Effector memory CD4-positive, alpha-beta T cell (primary cell): ENCODE measurements at regions not wholly inside any gene's neighbourhood (a gene's known extent, or its start where the extent isn't known, plus 50 kb on each side); places are given as distances from the start of the nearest gene placed in this dataset.

Source experiments
- DNase-seq, 3 donors: peaks; one replicate each; pipeline ENCODE4 v3.0.0-alpha.2; 2020
- H3K27ac ChIP-seq: 2 replicates; pipeline ENCODE4 v1.7.0; 2013; ENCODE audit warnings: mild to moderate bottlenecking, low read length, moderate library complexity; ENCODE audit not compliant: insufficient read depth, poor library complexity, severe bottlenecking
- H3K27me3 ChIP-seq: replicated peaks from 2 replicates; pipeline ENCODE4 v1.7.0; 2013; ENCODE audit warnings: mild to moderate bottlenecking, low read length; ENCODE audit not compliant: insufficient read depth, control insufficient read depth, poor library complexity, severe bottlenecking
- H3K36me3 ChIP-seq: 2 replicates; pipeline ENCODE4 v1.7.0; 2013; ENCODE audit warnings: mild to moderate bottlenecking, low read length, moderate library complexity; ENCODE audit not compliant: control insufficient read depth, insufficient read depth
- H3K4me1 ChIP-seq: 2 replicates; pipeline ENCODE4 v1.7.0; 2013; ENCODE audit warnings: low read length, mild to moderate bottlenecking; ENCODE audit not compliant: control insufficient read depth, insufficient read depth, poor library complexity, severe bottlenecking
- H3K4me3 ChIP-seq: 2 replicates; pipeline ENCODE4 v1.7.0; 2013; ENCODE audit warnings: low read length, low read depth, mild to moderate bottlenecking; ENCODE audit not compliant: insufficient read depth, poor library complexity, severe bottlenecking
- H3K9me3 ChIP-seq: 2 replicates; pipeline ENCODE4 v1.7.0; 2013; ENCODE audit warnings: mild to moderate bottlenecking, low read length, moderate library complexity; ENCODE audit not compliant: control insufficient read depth

DNA sequence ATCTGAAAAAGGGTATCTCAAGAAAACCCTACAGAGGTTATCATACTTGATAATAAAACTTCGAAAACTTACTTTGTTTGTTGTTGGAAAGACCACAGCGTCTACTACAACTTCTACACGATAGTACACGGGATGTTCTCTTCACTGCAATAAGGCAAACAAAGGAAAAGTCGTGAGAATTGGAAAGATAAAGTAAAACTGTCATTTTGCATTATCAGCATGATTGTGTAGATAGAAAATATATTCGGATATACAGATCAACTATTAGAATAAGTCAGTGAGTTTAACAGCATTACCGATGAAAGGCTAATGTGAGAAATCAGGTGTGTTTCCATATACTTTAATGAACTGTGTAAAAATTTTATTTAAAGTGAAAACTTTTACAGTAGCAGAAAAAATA lies 287.4 kb downstream of the KLF6 start:
- no peak overlapping the region for H3K27ac ChIP-seq
- DNase-seq: no peak
- no peaks in the 10 kb centered on the region for H3K4me1 ChIP-seq
- H3K4me3 ChIP-seq: no peak overlapping the region
- H3K36me3 ChIP-seq: no peaks in the 10 kb centered on the region
- H3K27me3 ChIP-seq: no peaks in the 10 kb centered on the region
- no peaks in the 10 kb centered on the region for H3K9me3 ChIP-seq

- H3K36me3 ChIP-seq: no peaks in the 10 kb centered on the region
- no peak for DNase-seq
- H3K27ac ChIP-seq: no peak overlapping the region
- no peaks in the 10 kb centered on the region for H3K4me1 ChIP-seq
- no peaks in the 10 kb centered on the region for H3K9me3 ChIP-seq
- H3K4me3 ChIP-seq: no peak overlapping the region
- no peaks in the 10 kb centered on the region for H3K27me3 ChIP-seq
Observed at GRCh38 chr10:3496138-3496537, 288.9 kb downstream of the KLF6 start.

DNA sequence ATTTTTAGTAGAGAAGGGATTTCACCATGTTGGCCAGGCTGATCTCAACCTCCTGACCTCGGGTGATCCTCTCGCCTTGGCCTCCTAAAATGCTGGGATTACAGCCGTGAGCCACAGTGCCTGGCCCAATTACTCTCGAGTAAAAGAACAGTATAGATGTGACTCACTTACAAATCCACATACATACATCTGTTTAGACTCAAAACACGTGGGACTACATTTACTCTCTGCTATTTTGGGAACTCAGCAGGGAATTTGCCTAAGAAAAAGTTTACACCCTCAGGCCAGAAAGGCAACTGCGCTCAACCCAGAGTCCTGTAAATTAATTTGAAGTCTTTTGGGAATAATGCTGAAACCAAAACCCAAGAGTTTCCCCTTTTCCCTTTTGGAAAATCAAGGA lies 289.7 kb downstream of the KLF6 start:
- no peak overlapping the region for H3K27ac ChIP-seq
- H3K27me3 ChIP-seq: no peaks in the 10 kb centered on the region
- no peak overlapping the region for H3K4me3 ChIP-seq
- H3K36me3 ChIP-seq: no peaks in the 10 kb centered on the region
- no peaks in the 10 kb centered on the region for H3K4me1 ChIP-seq
- no peak for DNase-seq
- H3K9me3 ChIP-seq: no peaks in the 10 kb centered on the region

GRCh38 chr10:3494838-3495230 lies 290.2 kb downstream of the KLF6 start:
- Histone ChIP-seq H3K36me3 (no peaks in the 10 kb centered on the region), H3K4me3 (no peak overlapping the region), H3K4me1 (no peaks in the 10 kb centered on the region), H3K27ac (no peak overlapping the region), H3K9me3 (no peaks in the 10 kb centered on the region), H3K27me3 (no peaks in the 10 kb centered on the region)
- no peak for DNase-seq

- no peak for DNase-seq
- Histone ChIP-seq H3K4me3 (no peak overlapping the region), H3K9me3 (no peaks in the 10 kb centered on the region), H3K27me3 (no peaks in the 10 kb centered on the region), H3K27ac (no peak overlapping the region), H3K36me3 (no peaks in the 10 kb centered on the region), H3K4me1 (no peaks in the 10 kb centered on the region)
Observed at GRCh38 chr10:3494131-3494837, 290.7 kb downstream of the KLF6 start.

DNA sequence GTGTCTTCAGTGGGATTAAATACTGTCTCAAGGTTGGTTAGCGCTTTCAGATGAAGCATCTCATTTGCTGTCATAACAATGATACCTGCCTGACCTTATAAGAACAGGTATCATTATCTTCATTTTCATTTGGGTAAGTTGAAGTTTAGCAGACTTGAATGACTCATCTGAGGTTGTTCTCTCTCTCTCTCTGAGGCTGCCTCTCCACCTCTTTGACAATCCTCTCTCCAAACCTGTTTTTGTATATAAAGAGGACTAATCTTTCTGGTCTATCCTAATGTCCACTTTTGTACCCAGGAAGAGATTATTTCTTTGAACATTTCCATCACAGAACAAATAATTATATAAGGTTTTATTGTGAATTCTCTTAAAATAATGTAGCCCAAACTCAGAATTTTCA lies 291.4 kb downstream of the KLF6 start:
- Histone ChIP-seq H3K4me3 (no peak overlapping the region), H3K9me3 (no peaks in the 10 kb centered on the region)
- no peak for DNase-seq

GRCh38 chr10:3491571-3491970 lies 293.4 kb downstream of the KLF6 start:
- Histone ChIP-seq H3K4me3 (no peak overlapping the region), H3K27ac (no peak overlapping the region), H3K9me3 (no peaks in the 10 kb centered on the region), H3K4me1 (no peaks in the 10 kb centered on the region), H3K36me3 (no peaks in the 10 kb centered on the region), H3K27me3 (no peaks in the 10 kb centered on the region)
- DNase-seq: no peak

More for the DNA sequence above, 291.4 kb downstream of the KLF6 start:
- H3K36me3 ChIP-seq: no peaks in the 10 kb centered on the region
- no peak overlapping the region for H3K27ac ChIP-seq
- no peaks in the 10 kb centered on the region for H3K27me3 ChIP-seq
- no peaks in the 10 kb centered on the region for H3K4me1 ChIP-seq

- Histone ChIP-seq H3K27me3 (no peaks in the 10 kb centered on the region), H3K9me3 (no peaks in the 10 kb centered on the region), H3K36me3 (no peaks in the 10 kb centered on the region), H3K27ac (no peak overlapping the region), H3K4me3 (no peak overlapping the region), H3K4me1 (peaks cover 7% of the 10 kb centered on the region)
- no peak for DNase-seq
Observed at GRCh38 chr10:3487228-3487627, 297.8 kb downstream of the KLF6 start.

- peaks cover 7% of the 10 kb centered on the region for H3K4me1 ChIP-seq
- no peak for DNase-seq
- no peak overlapping the region for H3K27ac ChIP-seq
Observed at GRCh38 chr10:3486346-3487065, 298.5 kb downstream of the KLF6 start.

GRCh38 chr10:3485057-3485686 lies 299.8 kb downstream of the KLF6 start:
- no peak overlapping the region for H3K4me3 ChIP-seq
- H3K36me3 ChIP-seq: no peaks in the 10 kb centered on the region
- peaks cover 7% of the 10 kb centered on the region for H3K4me1 ChIP-seq
- H3K27ac ChIP-seq: no peak overlapping the region
- H3K27me3 ChIP-seq: no peaks in the 10 kb centered on the region
- H3K9me3 ChIP-seq: no peaks in the 10 kb centered on the region
- no peak for DNase-seq

More at GRCh38 chr10:3486346-3487065, 298.5 kb downstream of the KLF6 start:
- no peak overlapping the region for H3K4me3 ChIP-seq
- H3K27me3 ChIP-seq: no peaks in the 10 kb centered on the region
- H3K36me3 ChIP-seq: no peaks in the 10 kb centered on the region
- no peaks in the 10 kb centered on the region for H3K9me3 ChIP-seq
